Muscle layer of colon (tissue), 2 donors: ENCODE measurements at regions not wholly inside any gene's neighbourhood (a gene's known extent, or its start where the extent isn't known, plus 50 kb on each side); places are given as distances from the start of the nearest gene placed in this dataset.

Source experiments
- H3K27ac ChIP-seq: one replicate; pipeline ENCODE4 v1.7.0; 2013; ENCODE audit warnings: low read depth, mild to moderate bottlenecking, low read length, moderate library complexity
- H3K27me3 ChIP-seq, 2 donors: one replicate each; pipeline ENCODE4 v1.7.0; 2013; ENCODE audit warnings: low read length in 2 of 2, mild to moderate bottlenecking in 2 of 2; ENCODE audit not compliant: insufficient read depth in 2 of 2, control insufficient read depth in 1 of 2
- H3K36me3 ChIP-seq: one replicate; pipeline ENCODE4 v1.7.0; 2013; ENCODE audit warnings: mild to moderate bottlenecking, low read length; ENCODE audit not compliant: insufficient read depth
- H3K4me1 ChIP-seq: one replicate; pipeline ENCODE4 v1.7.0; 2013; ENCODE audit warnings: mild to moderate bottlenecking, low read length; ENCODE audit not compliant: insufficient read depth
- H3K4me3 ChIP-seq, 2 donors: one replicate each; pipeline ENCODE4 v1.7.0; 2013; ENCODE audit warnings: low read length in 2 of 2, low read depth in 1 of 2, mild to moderate bottlenecking in 1 of 2, moderate library complexity in 1 of 2
- H3K9ac ChIP-seq: one replicate; pipeline ENCODE4 v1.7.0; 2013; ENCODE audit warnings: low read length
- H3K9me3 ChIP-seq: one replicate; pipeline ENCODE4 v1.7.0; 2013; ENCODE audit warnings: mild to moderate bottlenecking, low read length
- donor health status: abdominal sarcoma.
- donor health status: Adenocarcinoma of cecum.

DNA sequence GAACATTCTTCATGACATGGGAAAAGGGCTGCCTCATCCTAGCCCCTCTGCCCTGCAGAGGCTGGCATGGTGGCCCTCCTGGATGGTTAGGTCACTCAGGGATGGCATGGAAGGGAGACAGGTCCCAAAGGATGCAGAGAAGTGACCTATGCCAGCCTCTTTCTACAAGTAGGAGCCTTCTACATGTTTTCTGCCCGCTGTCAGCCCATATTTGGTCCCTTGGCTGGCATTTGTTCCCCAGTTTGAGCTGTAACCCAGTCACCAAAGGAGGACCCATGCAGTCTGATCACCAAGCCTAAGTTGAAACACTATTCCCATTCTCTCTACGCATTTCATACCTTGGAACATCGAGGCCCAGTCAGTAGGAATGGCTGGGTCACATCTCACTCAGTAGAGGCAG lies 95.4 kb downstream of the PJA1 start:
- H3K36me3 ChIP-seq = no peaks in the 10 kb centered on the region
- H3K4me3 ChIP-seq = no peak overlapping the region
- H3K9me3 ChIP-seq = no peaks in the 10 kb centered on the region
- peaks cover 4% of the 10 kb centered on the region for H3K4me1 ChIP-seq
- H3K27me3 ChIP-seq = peaks cover 0 to 5% of the 10 kb centered on the region in 2 donors
- H3K9ac ChIP-seq = no peak overlapping the region
- H3K27ac ChIP-seq = no peak overlapping the region

DNA sequence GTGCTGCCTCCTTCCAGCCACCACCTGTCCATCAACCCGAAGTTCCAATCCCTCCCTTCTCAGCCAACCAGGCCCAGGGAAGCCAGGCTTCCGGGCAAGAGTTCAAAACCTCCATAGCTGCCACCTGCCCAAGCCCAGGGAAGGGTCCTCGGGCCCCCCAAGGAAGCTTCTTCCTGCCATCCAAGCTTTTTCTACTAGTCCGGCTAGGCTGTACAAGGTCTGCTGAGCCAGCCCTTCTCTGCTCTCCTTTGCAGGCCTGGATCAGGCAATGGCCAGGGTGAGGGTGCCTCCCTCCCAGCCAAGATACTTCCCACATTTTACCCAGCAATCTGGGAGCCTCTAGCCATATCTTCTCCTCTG lies 96.2 kb downstream of the PJA1 start:
- no peaks in the 10 kb centered on the region for H3K36me3 ChIP-seq
- no peak overlapping the region for H3K27ac ChIP-seq
- H3K27me3 ChIP-seq = peaks cover 0 to 10% of the 10 kb centered on the region in 2 donors
- H3K4me1 ChIP-seq = peaks cover 4% of the 10 kb centered on the region
- H3K9ac ChIP-seq = no peak overlapping the region
- H3K4me3 ChIP-seq = no peak overlapping the region
- no peaks in the 10 kb centered on the region for H3K9me3 ChIP-seq

DNA sequence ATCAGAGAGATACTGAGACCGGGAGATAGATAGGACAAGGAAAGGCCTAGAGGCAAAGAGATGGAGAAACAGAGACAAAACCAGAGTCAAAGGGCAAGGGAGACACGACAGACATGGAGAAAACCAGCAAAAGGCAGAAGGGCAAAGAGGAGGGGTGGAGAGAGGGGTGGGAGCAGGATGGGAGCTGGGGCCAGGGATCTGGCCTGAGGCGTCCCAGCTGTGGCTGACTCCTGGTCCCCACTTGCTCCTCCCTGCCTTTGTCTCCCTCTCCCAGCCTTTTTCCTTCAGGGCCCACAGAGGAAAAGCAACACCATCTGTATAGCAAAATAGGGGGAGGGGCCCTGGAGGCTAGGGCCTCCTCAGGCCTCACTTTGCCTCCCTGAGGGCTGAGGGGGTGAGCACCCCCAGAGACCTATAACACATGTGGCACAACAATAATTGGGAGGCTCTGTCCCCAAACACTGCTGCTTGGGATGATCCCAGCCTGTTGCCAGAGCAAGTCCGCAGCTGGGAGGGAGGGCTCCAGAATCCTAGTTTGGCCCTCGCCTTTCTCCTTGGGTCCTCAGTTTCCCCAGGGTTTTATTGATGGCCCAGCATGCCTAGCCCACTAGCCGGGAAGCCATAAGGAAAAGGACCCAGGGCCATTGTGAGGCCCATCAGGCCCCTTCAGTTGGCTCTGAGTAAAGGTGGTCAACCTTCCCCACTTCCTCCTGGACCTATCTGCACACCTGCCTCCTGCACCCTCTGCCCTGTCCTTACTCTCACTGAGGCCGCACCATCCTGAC lies 96.8 kb downstream of the PJA1 start:
- Histone ChIP-seq H3K9me3 (no peaks in the 10 kb centered on the region), H3K4me1 (peaks cover 4% of the 10 kb centered on the region), H3K27me3 (peaks cover 0 to 10% of the 10 kb centered on the region in 2 donors), H3K9ac (no peak overlapping the region), H3K4me3 (no peak overlapping the region), H3K36me3 (no peaks in the 10 kb centered on the region), H3K27ac (no peak overlapping the region)

DNA sequence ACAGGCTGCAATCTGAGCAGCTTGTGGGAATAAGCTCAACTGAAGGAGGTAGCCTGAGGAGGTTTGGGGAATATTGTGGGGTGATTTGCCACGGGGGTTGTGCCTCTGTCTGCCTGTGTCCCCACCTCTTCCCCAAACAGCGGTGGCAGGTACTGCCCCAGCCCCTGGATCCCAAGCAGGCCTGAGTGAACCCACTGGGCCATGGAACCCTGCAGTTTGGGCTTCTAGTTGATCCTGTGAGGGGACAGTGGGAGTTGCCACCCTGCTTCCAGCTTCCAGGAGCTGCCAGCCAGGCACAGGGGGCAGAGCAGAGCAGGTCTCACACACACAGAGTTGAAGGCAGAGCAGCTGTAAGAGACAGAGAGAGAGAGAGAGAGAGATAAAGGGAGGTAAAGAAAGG lies 97.4 kb downstream of the PJA1 start:
- no peaks in the 10 kb centered on the region for H3K36me3 ChIP-seq
- peaks cover 4% of the 10 kb centered on the region for H3K4me1 ChIP-seq
- no peak overlapping the region for H3K4me3 ChIP-seq
- peaks cover 0 to 10% of the 10 kb centered on the region in 2 donors for H3K27me3 ChIP-seq
- H3K27ac ChIP-seq = no peak overlapping the region
- H3K9ac ChIP-seq = no peak overlapping the region
- H3K9me3 ChIP-seq = no peaks in the 10 kb centered on the region

DNA sequence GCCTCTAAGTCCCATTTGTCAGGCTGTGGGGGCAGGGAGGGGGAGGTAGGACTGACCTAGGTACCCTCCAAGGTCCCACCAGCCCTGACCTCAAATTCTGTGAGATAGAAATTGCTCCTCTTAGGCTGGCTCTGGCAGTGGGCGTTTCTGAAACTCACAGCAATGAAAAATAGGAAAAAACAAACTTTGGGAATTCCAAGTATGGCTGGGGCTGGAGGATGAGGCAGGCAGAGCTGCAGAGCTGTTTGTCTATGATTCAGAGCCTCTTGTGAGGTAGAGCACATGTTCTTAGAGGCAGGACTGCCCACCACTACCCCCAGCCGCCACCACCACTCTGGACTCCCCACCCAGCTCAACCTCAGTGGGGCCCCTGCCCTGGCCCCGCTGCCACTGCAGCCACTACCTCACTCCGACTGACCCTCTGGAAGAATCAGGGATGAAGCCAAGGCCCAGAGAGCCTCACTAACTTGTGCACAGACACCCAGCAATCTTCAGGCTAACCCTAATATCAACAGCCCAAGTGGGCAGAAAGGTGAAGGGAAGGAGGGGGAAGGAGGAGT lies 98.2 kb downstream of the PJA1 start:
- H3K4me1 ChIP-seq = peaks cover 4% of the 10 kb centered on the region
- H3K9ac ChIP-seq = no peak overlapping the region
- H3K36me3 ChIP-seq = no peaks in the 10 kb centered on the region
- no peak overlapping the region for H3K27ac ChIP-seq
- no peaks in the 10 kb centered on the region for H3K9me3 ChIP-seq
- peaks cover 0 to 18% of the 10 kb centered on the region in 2 donors for H3K27me3 ChIP-seq
- no peak overlapping the region for H3K4me3 ChIP-seq

DNA sequence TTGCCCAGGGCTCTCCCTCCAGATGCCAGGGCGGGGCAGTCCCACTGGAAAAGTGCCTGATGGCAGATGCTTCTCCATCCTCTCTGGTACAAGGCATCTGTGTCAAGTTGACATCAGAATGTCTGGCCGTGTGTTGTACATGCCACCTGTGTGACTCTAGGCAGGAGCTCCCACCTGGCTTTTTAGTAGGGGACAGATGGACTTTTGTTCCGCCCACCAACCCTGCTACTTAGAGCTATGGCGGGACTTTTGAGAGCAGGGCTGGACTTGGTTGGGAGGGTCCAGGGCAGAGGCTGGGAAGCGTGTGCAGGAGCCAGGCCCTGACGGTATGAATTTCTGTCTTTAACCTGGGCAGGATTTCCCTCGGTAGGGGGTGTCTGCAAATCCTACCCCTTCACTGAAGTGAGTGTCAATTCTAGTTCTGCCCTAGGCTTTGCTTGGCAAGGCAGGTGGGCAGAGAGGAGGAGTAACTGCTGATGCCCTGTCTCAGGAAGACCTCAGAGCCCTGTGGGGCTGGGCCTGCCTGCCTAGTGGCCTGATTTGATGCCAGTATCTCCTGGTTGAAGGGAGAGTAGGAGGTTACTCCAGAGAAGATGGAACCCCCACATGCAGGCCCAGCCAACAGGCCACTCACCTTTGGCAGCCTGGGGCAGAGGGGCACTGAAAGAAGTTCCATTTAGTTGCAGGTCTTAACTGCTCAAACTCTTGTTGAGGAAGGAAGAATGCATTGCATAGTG lies 99.1 kb downstream of the PJA1 start:
- Histone ChIP-seq H3K27me3 (peaks cover 0 to 20% of the 10 kb centered on the region in 2 donors), H3K4me1 (peaks cover 2% of the 10 kb centered on the region), H3K9me3 (no peaks in the 10 kb centered on the region), H3K36me3 (no peaks in the 10 kb centered on the region), H3K9ac (no peak overlapping the region), H3K27ac (no peak overlapping the region), H3K4me3 (no peak overlapping the region)

DNA sequence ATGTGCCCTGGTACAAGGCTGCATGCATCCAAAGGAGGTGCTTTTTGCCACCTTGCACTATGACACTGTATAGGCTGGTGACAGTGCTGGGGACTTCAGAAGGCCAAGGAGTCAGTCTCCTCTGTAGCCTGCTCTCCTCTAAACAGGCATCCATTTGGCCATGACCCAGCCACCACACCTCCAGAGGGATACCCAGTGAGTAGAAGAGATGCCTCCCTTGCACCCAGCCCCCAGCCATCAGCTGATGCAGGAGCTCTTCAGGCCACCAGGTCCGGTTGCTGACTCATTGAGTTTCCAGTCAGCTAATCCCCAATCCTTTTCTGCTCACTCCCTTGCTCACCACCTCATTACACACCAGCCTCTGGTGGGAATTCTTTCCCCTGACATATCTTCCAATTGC lies 99.8 kb downstream of the PJA1 start:
- Histone ChIP-seq H3K9ac (no peak overlapping the region), H3K9me3 (no peaks in the 10 kb centered on the region), H3K36me3 (no peaks in the 10 kb centered on the region), H3K4me3 (no peak overlapping the region), H3K27ac (no peak overlapping the region), H3K4me1 (no peaks in the 10 kb centered on the region), H3K27me3 (peaks cover 0 to 20% of the 10 kb centered on the region in 2 donors)

DNA sequence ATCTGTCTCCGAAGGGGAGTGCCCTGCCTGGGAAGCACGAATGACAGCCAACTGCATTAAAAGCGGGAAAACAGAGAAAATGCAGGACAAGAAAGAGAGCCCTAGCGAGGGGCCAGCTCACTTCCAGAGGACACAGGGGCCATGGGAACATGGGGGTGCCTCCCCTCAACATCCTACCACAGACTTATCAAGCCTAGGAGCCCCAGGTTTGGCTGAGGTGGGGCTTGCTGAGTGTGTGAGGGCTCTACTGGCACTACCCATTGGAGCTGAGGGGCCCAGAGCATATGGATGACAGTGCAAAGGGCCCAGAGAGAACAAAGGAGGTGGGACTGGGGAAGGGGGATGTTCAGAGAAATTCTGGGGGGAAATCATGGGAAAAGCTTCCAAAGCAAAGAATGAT lies 101.8 kb downstream of the PJA1 start:
- no peak overlapping the region for H3K27ac ChIP-seq
- peaks cover 0 to 15% of the 10 kb centered on the region in 2 donors for H3K27me3 ChIP-seq
- no peak overlapping the region for H3K4me3 ChIP-seq
- H3K36me3 ChIP-seq = no peaks in the 10 kb centered on the region
- H3K4me1 ChIP-seq = no peaks in the 10 kb centered on the region
- H3K9ac ChIP-seq = no peak overlapping the region
- H3K9me3 ChIP-seq = no peaks in the 10 kb centered on the region

DNA sequence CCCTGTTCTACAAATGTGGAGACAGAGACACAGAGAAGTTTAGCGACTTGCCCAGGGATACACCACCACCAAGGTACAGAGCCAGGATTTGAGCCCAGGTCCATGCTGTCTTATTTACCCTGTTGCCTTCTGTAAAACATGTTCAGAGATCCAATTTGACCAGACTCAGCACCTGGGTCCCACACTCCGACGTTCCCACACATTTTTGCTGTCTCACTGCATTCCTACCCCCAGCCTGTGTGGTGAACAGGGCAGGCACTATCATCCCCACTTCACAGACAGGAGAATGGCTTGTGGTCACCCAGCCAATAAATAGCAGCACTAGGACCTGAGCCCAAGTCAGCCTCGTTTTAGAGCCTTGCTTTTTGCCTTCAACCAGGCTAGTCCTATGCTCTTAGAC lies 102.8 kb downstream of the PJA1 start:
- H3K36me3 ChIP-seq = no peaks in the 10 kb centered on the region
- H3K4me1 ChIP-seq = no peaks in the 10 kb centered on the region
- H3K9me3 ChIP-seq = no peaks in the 10 kb centered on the region
- H3K27me3 ChIP-seq = peaks cover 0 to 15% of the 10 kb centered on the region in 2 donors
- no peak overlapping the region for H3K4me3 ChIP-seq
- no peak overlapping the region for H3K27ac ChIP-seq
- no peak overlapping the region for H3K9ac ChIP-seq

DNA sequence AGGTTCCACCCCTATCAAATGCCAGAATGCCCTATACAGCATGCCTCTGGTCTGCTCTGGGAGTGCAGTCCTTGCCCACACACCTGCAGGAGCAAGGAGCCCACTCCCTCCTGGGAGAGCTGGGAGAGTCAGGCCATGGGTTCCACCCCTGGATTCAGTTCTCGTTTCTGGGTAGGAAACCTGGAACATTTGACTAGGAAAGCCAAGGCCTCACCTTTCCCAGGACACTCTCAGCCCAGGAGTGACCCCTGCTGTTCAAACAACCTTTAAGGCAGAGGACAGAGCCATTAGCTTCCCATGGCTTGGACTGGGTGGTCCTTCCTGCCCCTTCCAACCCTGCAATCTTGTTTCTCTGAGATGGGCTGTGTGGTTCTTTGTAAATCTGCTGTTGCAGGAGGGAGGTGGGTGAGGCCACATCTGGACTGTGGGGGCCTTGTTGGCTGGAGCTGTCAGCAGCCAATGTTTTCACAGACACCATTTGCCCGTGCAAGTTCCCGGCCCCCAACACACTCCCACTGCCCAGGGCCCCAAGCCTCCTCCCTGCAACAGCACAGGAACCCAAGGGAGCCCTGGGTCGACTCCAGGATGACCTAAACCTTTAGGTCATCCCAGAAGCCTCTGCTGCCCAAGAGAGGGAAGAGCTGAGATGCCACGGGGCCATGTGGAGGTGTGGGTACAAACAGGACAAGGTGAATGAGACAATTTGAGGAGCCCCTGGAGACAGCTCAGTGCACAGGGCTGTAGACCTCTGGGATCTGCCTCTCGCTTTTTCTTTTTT lies 104.4 kb downstream of the PJA1 start:
- no peak overlapping the region for H3K9ac ChIP-seq
- H3K27ac ChIP-seq = no peak overlapping the region
- H3K4me1 ChIP-seq = no peaks in the 10 kb centered on the region
- H3K4me3 ChIP-seq = no peak overlapping the region
- no peaks in the 10 kb centered on the region for H3K9me3 ChIP-seq
- H3K27me3 ChIP-seq = peaks cover 0 to 15% of the 10 kb centered on the region in 2 donors
- no peaks in the 10 kb centered on the region for H3K36me3 ChIP-seq

DNA sequence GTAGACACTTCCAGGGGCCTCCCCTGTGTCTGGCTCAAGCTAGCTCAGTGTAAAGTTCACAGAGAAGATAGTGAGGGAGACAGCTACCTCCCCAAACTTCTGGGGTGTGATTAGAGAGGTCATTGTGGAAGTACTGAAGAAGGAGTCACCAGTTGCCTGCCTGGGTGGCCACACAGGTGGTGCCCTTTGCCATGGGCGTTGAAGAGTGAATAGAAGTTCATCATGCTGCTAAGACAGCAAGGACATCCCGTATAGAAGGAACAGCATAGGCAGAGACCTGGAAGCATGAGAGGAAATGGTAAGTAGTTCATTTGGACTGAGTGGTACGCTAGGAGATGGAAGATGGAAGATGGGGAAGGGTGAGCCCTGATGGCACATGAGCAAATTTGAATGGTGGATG lies 110.1 kb downstream of the PJA1 start:
- Histone ChIP-seq H3K9me3 (no peaks in the 10 kb centered on the region), H3K4me1 (no peaks in the 10 kb centered on the region), H3K27me3 (no peaks in the 10 kb centered on the region), H3K4me3 (no peak overlapping the region), H3K36me3 (no peaks in the 10 kb centered on the region), H3K27ac (no peak overlapping the region), H3K9ac (no peak overlapping the region)
